ENCODE measurements at regions not wholly inside any gene's neighbourhood (a gene's known extent, or its start where the extent isn't known, plus 50 kb on each side); places are given as distances from the start of the nearest gene placed in this dataset.

GRCh38 chr13:110773480-110773879, 60.0 kb downstream of the ING1 start:
- Mint-ChIP-seq H3K4me3 (no peak overlapping the region), H3K27me3 (peaks cover 6% of the 10 kb centered on the region), H3K9me3 (ENCODE audit: low read depth) (no peaks in the 10 kb centered on the region), H3K4me1 (ENCODE audit: low read depth) (no peaks in the 10 kb centered on the region), H3K27ac (no peak overlapping the region), H3K36me3 (no peaks in the 10 kb centered on the region)

GRCh38 chr13:110774051-110774450, 60.6 kb downstream of the ING1 start:
- Mint-ChIP-seq H3K4me1 (ENCODE audit: low read depth) (no peaks in the 10 kb centered on the region), H3K9me3 (ENCODE audit: low read depth) (no peaks in the 10 kb centered on the region), H3K4me3 (no peak overlapping the region), H3K27ac (no peak overlapping the region), H3K36me3 (no peaks in the 10 kb centered on the region), H3K27me3 (peaks cover 6% of the 10 kb centered on the region)

- H3K9me3 Mint-ChIP-seq (ENCODE audit: low read depth): no peaks in the 10 kb centered on the region
- H3K4me1 Mint-ChIP-seq (ENCODE audit: low read depth): no peaks in the 10 kb centered on the region
- no peaks in the 10 kb centered on the region for H3K36me3 Mint-ChIP-seq
- H3K27ac Mint-ChIP-seq: no peak overlapping the region
- H3K27me3 Mint-ChIP-seq: peaks cover 6% of the 10 kb centered on the region
- no peak overlapping the region for H3K4me3 Mint-ChIP-seq
These were observed 61.0 kb downstream of the ING1 start for GRCh38 chr13:110774490-110774889.

GRCh38 chr13:110775576-110775975, 62.1 kb downstream of the ING1 start:
- Mint-ChIP-seq H3K4me1 (ENCODE audit: low read depth) (no peaks in the 10 kb centered on the region), H3K4me3 (no peak overlapping the region), H3K27ac (no peak overlapping the region), H3K36me3 (no peaks in the 10 kb centered on the region), H3K27me3 (peaks cover 3% of the 10 kb centered on the region), H3K9me3 (ENCODE audit: low read depth) (no peaks in the 10 kb centered on the region)

GRCh38 chr13:110777251-110777820, 63.8 kb downstream of the ING1 start:
- Mint-ChIP-seq H3K9me3 (ENCODE audit: low read depth) (peaks cover under 1% of the 10 kb centered on the region), H3K27me3 (peaks cover 3% of the 10 kb centered on the region), H3K4me1 (ENCODE audit: low read depth) (no peaks in the 10 kb centered on the region), H3K4me3 (no peak overlapping the region), H3K36me3 (peaks cover 4% of the 10 kb centered on the region), H3K27ac (no peak overlapping the region)

GRCh38 chr13:110779022-110779421, 65.5 kb downstream of the ING1 start:
- H3K27ac Mint-ChIP-seq: no peak overlapping the region
- H3K4me3 Mint-ChIP-seq: no peak overlapping the region
- peaks cover 14% of the 10 kb centered on the region for H3K36me3 Mint-ChIP-seq
- no peaks in the 10 kb centered on the region for H3K4me1 Mint-ChIP-seq (ENCODE audit: low read depth)
- peaks cover 5% of the 10 kb centered on the region for H3K9me3 Mint-ChIP-seq (ENCODE audit: low read depth)
- H3K27me3 Mint-ChIP-seq: peaks cover 4% of the 10 kb centered on the region

GRCh38 chr13:110780422-110780821, 66.9 kb downstream of the ING1 start:
- no peaks in the 10 kb centered on the region for H3K4me1 Mint-ChIP-seq (ENCODE audit: low read depth)
- peaks cover 6% of the 10 kb centered on the region for H3K27me3 Mint-ChIP-seq

GRCh38 chr13:110782185-110782584, 68.7 kb downstream of the ING1 start:
- no peak overlapping the region for H3K27ac Mint-ChIP-seq
- H3K36me3 Mint-ChIP-seq: peaks cover 14% of the 10 kb centered on the region
- peaks cover 5% of the 10 kb centered on the region for H3K9me3 Mint-ChIP-seq (ENCODE audit: low read depth)
- no peak overlapping the region for H3K4me3 Mint-ChIP-seq
- no peaks in the 10 kb centered on the region for H3K4me1 Mint-ChIP-seq (ENCODE audit: low read depth)
- peaks cover 12% of the 10 kb centered on the region for H3K27me3 Mint-ChIP-seq

More at GRCh38 chr13:110780422-110780821, 66.9 kb downstream of the ING1 start:
- peaks cover 14% of the 10 kb centered on the region for H3K36me3 Mint-ChIP-seq
- no peak overlapping the region for H3K4me3 Mint-ChIP-seq
- peaks cover 5% of the 10 kb centered on the region for H3K9me3 Mint-ChIP-seq (ENCODE audit: low read depth)
- H3K27ac Mint-ChIP-seq: no peak overlapping the region

- peaks cover 14% of the 10 kb centered on the region for H3K36me3 Mint-ChIP-seq
- H3K27ac Mint-ChIP-seq: no peak overlapping the region
- H3K27me3 Mint-ChIP-seq: peaks cover 12% of the 10 kb centered on the region
- no peaks in the 10 kb centered on the region for H3K4me1 Mint-ChIP-seq (ENCODE audit: low read depth)
- peaks cover 5% of the 10 kb centered on the region for H3K9me3 Mint-ChIP-seq (ENCODE audit: low read depth)
- no peak overlapping the region for H3K4me3 Mint-ChIP-seq
These were observed 71.2 kb downstream of the ING1 start for GRCh38 chr13:110784704-110785103.

- Mint-ChIP-seq H3K27me3 (peaks cover 8% of the 10 kb centered on the region), H3K36me3 (peaks cover 8% of the 10 kb centered on the region), H3K9me3 (ENCODE audit: low read depth) (peaks cover 18% of the 10 kb centered on the region), H3K4me1 (ENCODE audit: low read depth) (no peaks in the 10 kb centered on the region), H3K4me3 (no peak overlapping the region), H3K27ac (no peak overlapping the region)
These were observed 75.3 kb downstream of the ING1 start for GRCh38 chr13:110788778-110789177.

- no peak overlapping the region for H3K27ac Mint-ChIP-seq
- peaks cover 6% of the 10 kb centered on the region for H3K27me3 Mint-ChIP-seq
- peaks cover 10% of the 10 kb centered on the region for H3K36me3 Mint-ChIP-seq
- H3K4me3 Mint-ChIP-seq: no peak overlapping the region
- no peaks in the 10 kb centered on the region for H3K4me1 Mint-ChIP-seq (ENCODE audit: low read depth)
- H3K9me3 Mint-ChIP-seq (ENCODE audit: low read depth): peaks cover 18% of the 10 kb centered on the region
These were observed 76.4 kb downstream of the ING1 start for GRCh38 chr13:110789871-110790270.

GRCh38 chr13:110790371-110790770, 76.9 kb downstream of the ING1 start:
- peaks cover 6% of the 10 kb centered on the region for H3K27me3 Mint-ChIP-seq
- H3K36me3 Mint-ChIP-seq: peaks cover 12% of the 10 kb centered on the region
- H3K9me3 Mint-ChIP-seq (ENCODE audit: low read depth): peaks cover 18% of the 10 kb centered on the region
- H3K4me1 Mint-ChIP-seq (ENCODE audit: low read depth): no peaks in the 10 kb centered on the region
- no peak overlapping the region for H3K4me3 Mint-ChIP-seq
- H3K27ac Mint-ChIP-seq: no peak overlapping the region

- H3K4me3 Mint-ChIP-seq: no peak overlapping the region
- peaks cover 13% of the 10 kb centered on the region for H3K27me3 Mint-ChIP-seq
- peaks cover 18% of the 10 kb centered on the region for H3K9me3 Mint-ChIP-seq (ENCODE audit: low read depth)
- peaks cover 12% of the 10 kb centered on the region for H3K36me3 Mint-ChIP-seq
- no peak overlapping the region for H3K27ac Mint-ChIP-seq
- peaks cover under 1% of the 10 kb centered on the region for H3K4me1 Mint-ChIP-seq (ENCODE audit: low read depth)
These were observed 80.7 kb downstream of the ING1 start for GRCh38 chr13:110794209-110794608.

- no peak overlapping the region for H3K27ac Mint-ChIP-seq
- H3K9me3 Mint-ChIP-seq (ENCODE audit: low read depth): peaks cover 4% of the 10 kb centered on the region
- H3K27me3 Mint-ChIP-seq: peaks cover 30% of the 10 kb centered on the region
- H3K4me1 Mint-ChIP-seq (ENCODE audit: low read depth): peaks cover 11% of the 10 kb centered on the region
- H3K36me3 Mint-ChIP-seq: peaks cover 8% of the 10 kb centered on the region
- H3K4me3 Mint-ChIP-seq: no peak overlapping the region
These were observed 83.9 kb downstream of the ING1 start for GRCh38 chr13:110797230-110797877.

- no peaks in the 10 kb centered on the region for H3K9me3 Mint-ChIP-seq (ENCODE audit: low read depth)
These were observed 84.8 kb downstream of the ING1 start for GRCh38 chr13:110798081-110798994.

More at GRCh38 chr13:110798081-110798994, 84.8 kb downstream of the ING1 start:
- peaks cover 4% of the 10 kb centered on the region for H3K36me3 Mint-ChIP-seq
- H3K4me1 Mint-ChIP-seq (ENCODE audit: low read depth): peaks cover 11% of the 10 kb centered on the region
- H3K27me3 Mint-ChIP-seq: peaks cover 30% of the 10 kb centered on the region
- no peak overlapping the region for H3K27ac Mint-ChIP-seq
- H3K4me3 Mint-ChIP-seq: no peak overlapping the region

All from activated naive CD8-positive, alpha-beta T cell (primary cell).